Activated B cell treated with CpG ODN at 0.5 μM for 24 hours (primary cell): ENCODE measurements at regions not wholly inside any gene's neighbourhood (a gene's known extent, or its start where the extent isn't known, plus 50 kb on each side); places are given as distances from the start of the nearest gene placed in this dataset.

Source experiments
- ATAC-seq: fragments of 200-7000 bp; cut with Tn5 transposase; one replicate; pipeline ENCODE4 v1.10.0; 2021; ENCODE audit warnings: low read depth, mild to moderate bottlenecking, moderate library complexity
- CTCF ChIA-PET: fragments of 350-600 bp; sonication (Branson Sonifier 250); formaldehyde crosslinking; loops from one replicate; lab custom pipeline; 2021; ENCODE audit warnings: antibody characterized with exemption; lab: Charles Lee
- POLR2A ChIA-PET: fragments of 350-600 bp; sonication (Branson Sonifier 250); formaldehyde crosslinking; loops from one replicate; lab custom pipeline; 2021; ENCODE audit warnings: antibody characterized with exemption; lab: Charles Lee
- DNase-seq: peaks from one replicate; pipeline ENCODE4 v3.0.0; 2022
- H3K27ac Mint-ChIP-seq: one replicate; pipeline ENCODE4 v1.8.0; 2020; ENCODE audit warnings: mixed read lengths
- H3K27me3 Mint-ChIP-seq: one replicate; pipeline ENCODE4 v1.8.0; 2021; ENCODE audit warnings: mixed read lengths
- H3K36me3 Mint-ChIP-seq: one replicate; pipeline ENCODE4 v1.8.0; 2021; ENCODE audit warnings: low read depth, mixed read lengths
- H3K4me1 Mint-ChIP-seq: one replicate; pipeline ENCODE4 v1.8.0; 2021; ENCODE audit warnings: mixed read lengths
- H3K4me3 Mint-ChIP-seq: one replicate; pipeline ENCODE4 v1.8.0; 2020; ENCODE audit warnings: mild to moderate bottlenecking, mixed read lengths
- H3K9me3 Mint-ChIP-seq: one replicate; pipeline ENCODE4 v1.8.0; 2020; ENCODE audit warnings: mixed read lengths
- CTCF ChIP-seq: fragments of 200-600 bp; IDR thresholded peaks from one replicate; pipeline ENCODE4 v1.8.0; 2022; ENCODE audit warnings: antibody characterized with exemption, mild to moderate bottlenecking
- intact Hi-C: fragments of 100-400 bp; cut with micrococcal nuclease; formaldehyde crosslinking; loops from one replicate; pipeline ENCODE4 v1.15.1; 2024

DNA sequence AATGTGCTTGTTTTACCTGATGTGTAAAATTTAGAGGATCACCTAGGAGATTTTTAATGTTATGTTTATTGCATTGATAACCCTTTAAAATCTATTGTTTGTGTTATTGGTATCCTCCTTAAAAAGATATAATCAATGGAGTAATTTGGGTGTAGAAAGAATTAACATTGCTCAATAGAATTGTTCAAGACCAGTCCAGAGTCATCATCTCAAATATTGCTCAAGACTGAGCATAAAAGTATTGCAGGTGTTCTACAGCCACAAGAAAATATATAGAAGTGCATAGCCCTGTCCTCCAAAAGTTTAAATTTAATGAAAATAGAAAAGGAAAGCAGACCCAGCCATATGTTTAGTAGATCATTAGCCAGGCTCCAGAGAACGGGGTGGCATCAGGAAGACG is 102.5 kb upstream of the ARID2 start:
- CTCF ChIA-PET = no interaction called here
- Mint-ChIP-seq H3K4me1 (no peaks in the 10 kb centered on the region), H3K36me3 (no peaks in the 10 kb centered on the region), H3K27ac (no peak overlapping the region), H3K27me3 (peaks cover 4% of the 10 kb centered on the region), H3K9me3 (no peaks in the 10 kb centered on the region), H3K4me3 (no peak overlapping the region)
- POLR2A ChIA-PET = no interaction called here
- intact Hi-C loops = no loop called here
- ATAC-seq (no peak), DNase-seq (no peak)
- TF ChIP-seq CTCF = no peak

DNA sequence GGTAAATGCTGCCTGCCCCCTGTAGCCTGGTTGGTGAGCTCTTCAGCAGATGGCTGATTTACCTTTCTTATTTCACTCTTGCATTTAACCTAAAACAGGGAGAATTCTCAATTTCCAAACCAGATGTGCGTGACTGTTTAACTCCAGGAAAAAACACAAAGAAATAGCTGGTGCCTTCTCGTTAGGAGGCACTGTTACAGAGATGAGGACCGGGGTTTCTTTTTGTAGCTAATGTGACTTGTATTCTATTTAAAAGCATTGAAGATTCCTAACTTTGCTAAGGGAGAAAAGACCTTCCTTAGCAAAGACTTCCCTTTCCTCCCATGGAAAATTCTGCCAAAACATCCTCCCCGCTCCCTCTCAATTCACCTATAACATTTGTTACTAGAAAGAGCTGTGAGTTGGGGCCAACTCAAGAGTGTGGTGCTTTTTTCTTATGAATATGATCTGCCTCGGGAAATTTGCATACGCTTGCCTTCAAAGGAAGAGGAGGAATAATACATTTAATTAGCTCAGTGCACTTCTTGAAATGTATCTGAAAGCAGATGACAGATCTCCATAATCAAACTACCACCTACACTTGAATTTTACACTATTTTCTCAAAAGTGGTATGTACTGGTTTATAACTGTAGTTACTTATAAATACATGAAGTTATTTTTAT is 102.0 kb upstream of the ARID2 start:
- intact Hi-C loops = no loop called here
- DNase-seq = no peak
- Mint-ChIP-seq H3K4me3 (no peak overlapping the region), H3K9me3 (no peaks in the 10 kb centered on the region), H3K36me3 (no peaks in the 10 kb centered on the region), H3K27ac (no peak overlapping the region), H3K4me1 (no peaks in the 10 kb centered on the region), H3K27me3 (peaks cover 4% of the 10 kb centered on the region)
- no peak for TF ChIP-seq CTCF
- ATAC-seq = no peak
- CTCF ChIA-PET = no interaction called here
- POLR2A ChIA-PET = no interaction called here

DNA sequence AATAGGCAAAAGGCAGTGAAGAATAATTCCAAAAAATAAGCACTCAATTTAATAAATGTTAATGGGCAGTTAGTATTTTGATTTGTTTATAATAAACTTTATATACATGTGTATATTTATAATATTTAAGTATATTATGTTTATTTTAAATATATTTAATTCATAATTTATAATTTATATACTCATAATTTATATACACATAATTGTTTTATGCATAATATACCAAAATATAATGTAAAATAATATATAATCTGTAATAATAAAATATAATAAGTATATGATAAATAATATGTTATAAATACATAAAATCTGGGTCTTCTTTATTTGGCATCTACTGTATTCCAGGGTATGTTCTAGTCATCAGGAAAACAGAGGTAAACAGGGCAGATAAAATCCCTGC is 100.2 kb upstream of the ARID2 start:
- DNase-seq (no peak), ATAC-seq (no peak)
- no peak for TF ChIP-seq CTCF
- no peak overlapping the region for H3K4me3 Mint-ChIP-seq
- H3K27me3 Mint-ChIP-seq = peaks cover 4% of the 10 kb centered on the region
- POLR2A ChIA-PET = no interaction called here
- no peaks in the 10 kb centered on the region for H3K36me3 Mint-ChIP-seq
- intact Hi-C loops = no loop called here
- no peak overlapping the region for H3K27ac Mint-ChIP-seq
- CTCF ChIA-PET = no interaction called here
- H3K9me3 Mint-ChIP-seq = no peaks in the 10 kb centered on the region
- H3K4me1 Mint-ChIP-seq = peaks cover 2% of the 10 kb centered on the region

DNA sequence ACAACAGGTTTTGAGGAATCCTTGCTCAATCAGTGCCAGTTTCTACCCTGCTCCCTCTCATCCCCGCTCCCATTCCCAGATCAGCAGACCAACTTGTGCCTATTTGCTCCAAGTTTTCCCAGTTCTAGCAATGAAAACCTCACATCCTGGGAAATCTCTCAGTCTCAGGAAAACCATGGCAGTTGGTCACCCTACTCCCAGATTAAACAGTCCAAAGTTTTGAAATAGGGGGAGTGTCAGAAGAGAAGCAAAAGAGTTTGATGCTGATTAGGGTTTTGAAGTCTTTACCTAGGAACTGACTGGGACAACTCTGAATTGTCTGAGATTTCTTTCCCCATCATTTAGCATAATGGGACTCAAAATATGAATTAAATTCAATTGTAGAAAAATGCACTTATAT is 95.8 kb upstream of the ARID2 start:
- intact Hi-C loops = no loop called here
- DNase-seq = no peak
- CTCF ChIA-PET = no interaction called here
- Mint-ChIP-seq H3K36me3 (no peaks in the 10 kb centered on the region), H3K27ac (no peak overlapping the region), H3K9me3 (no peaks in the 10 kb centered on the region), H3K4me3 (no peak overlapping the region), H3K27me3 (no peaks in the 10 kb centered on the region), H3K4me1 (peaks cover 4% of the 10 kb centered on the region)
- POLR2A ChIA-PET = no interaction called here
- no peak for TF ChIP-seq CTCF
- ATAC-seq = no peak

- no peak overlapping the region for H3K4me3 Mint-ChIP-seq
- H3K27ac Mint-ChIP-seq = no peak overlapping the region
- H3K9me3 Mint-ChIP-seq = no peaks in the 10 kb centered on the region
- H3K36me3 Mint-ChIP-seq = no peaks in the 10 kb centered on the region
- no peak for DNase-seq
- no peaks in the 10 kb centered on the region for H3K27me3 Mint-ChIP-seq
- H3K4me1 Mint-ChIP-seq = peaks cover 4% of the 10 kb centered on the region
- ChIA-PET CTCF (no interaction called here), POLR2A (no interaction called here)
- intact Hi-C loops = no loop called here
- ATAC-seq = no peak
- no peak for TF ChIP-seq CTCF
Observed at GRCh38 chr12:45634273-45634917, 95.1 kb upstream of the ARID2 start.
